Activated T-helper 17 cell treated with anti-CD3 and anti-CD28 coated beads, Interleukin-2, amount 50 U/mL, for 72 hours (primary cell): ENCODE measurements at regions not wholly inside any gene's neighbourhood (a gene's known extent, or its start where the extent isn't known, plus 50 kb on each side); places are given as distances from the start of the nearest gene placed in this dataset.
"Not testable (repeated sequence)": the region's sequence is repeated elsewhere in the genome, so short reads cannot be mapped to it uniquely, and the experiment has no call there.

Source experiments
- ATAC-seq: fragments of 150-1000 bp; cut with Tn5 transposase; replicated peaks from 2 replicates; pipeline ENCODE4 v1.10.0; 2021; ENCODE audit warnings: mild to moderate bottlenecking, moderate library complexity
- H3K27ac Mint-ChIP-seq: one replicate; pipeline ENCODE4 v1.8.0; 2022; ENCODE audit warnings: mixed read lengths
- H3K27me3 Mint-ChIP-seq: one replicate; pipeline ENCODE4 v1.8.0; 2022; ENCODE audit warnings: mixed read lengths
- H3K36me3 Mint-ChIP-seq: one replicate; pipeline ENCODE4 v1.8.0; 2022; ENCODE audit warnings: low read depth, mild to moderate bottlenecking, mixed read lengths
- H3K4me1 Mint-ChIP-seq: one replicate; pipeline ENCODE4 v1.8.0; 2022; ENCODE audit warnings: mixed read lengths
- H3K4me3 Mint-ChIP-seq: one replicate; pipeline ENCODE4 v1.8.0; 2022; ENCODE audit warnings: mild to moderate bottlenecking, mixed read lengths
- H3K9me3 Mint-ChIP-seq: one replicate; pipeline ENCODE4 v1.8.0; 2022; ENCODE audit warnings: mixed read lengths

DNA sequence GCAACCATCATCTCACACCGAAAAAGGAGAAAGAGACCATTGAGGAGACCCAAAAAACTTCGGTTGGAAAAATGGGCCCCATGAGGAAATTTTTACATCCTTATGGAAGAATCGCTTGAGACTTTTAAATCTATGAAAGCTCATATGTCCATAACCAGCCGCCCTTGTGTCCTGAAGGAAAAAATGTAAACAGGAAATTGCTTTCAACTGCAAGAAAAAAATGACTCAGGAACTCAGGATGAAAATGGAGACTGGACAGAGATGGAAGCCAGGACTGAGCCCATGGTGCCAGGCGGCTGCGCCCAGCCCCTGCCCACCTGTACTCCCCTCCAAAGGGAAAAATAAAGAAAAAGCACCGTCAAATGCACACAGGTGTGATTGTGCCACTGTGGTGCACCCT is 81.5 kb upstream of the SLC66A3 start:
- Mint-ChIP-seq H3K9me3 (no peaks in the 10 kb centered on the region), H3K4me1 (peaks cover 9% of the 10 kb centered on the region), H3K27ac (no peak overlapping the region), H3K27me3 (peaks cover 16% of the 10 kb centered on the region), H3K4me3 (no peak overlapping the region), H3K36me3 (no peaks in the 10 kb centered on the region)
- no peak for ATAC-seq

DNA sequence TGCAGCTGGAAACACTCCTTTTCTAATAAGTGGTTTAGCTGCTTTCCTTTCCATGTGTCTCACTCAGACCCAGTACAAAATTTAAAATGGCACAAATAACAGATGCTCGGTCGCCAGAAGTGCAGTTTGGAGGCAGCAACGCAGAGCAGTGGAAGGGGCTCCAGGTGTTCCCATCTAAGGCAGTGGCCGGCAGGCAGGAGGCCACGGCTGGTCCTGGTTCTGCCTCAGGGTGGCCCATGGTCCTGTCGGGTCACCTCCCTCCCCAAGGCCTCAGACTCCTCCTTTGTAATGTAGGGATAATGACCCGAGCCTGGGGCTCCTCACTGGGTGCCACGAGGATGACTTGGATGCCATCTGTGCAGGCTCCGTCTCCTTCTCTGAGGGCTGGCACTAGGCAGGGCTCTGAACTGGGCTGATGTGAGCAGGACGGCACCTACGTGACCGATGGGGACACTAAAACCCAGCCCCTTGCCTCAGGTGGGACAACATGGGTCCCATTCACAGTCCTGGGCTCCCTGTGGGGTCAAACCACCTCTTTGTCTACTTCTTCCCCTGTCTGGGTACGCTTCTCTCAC is 80.9 kb upstream of the SLC66A3 start:
- H3K27ac Mint-ChIP-seq, result no peak overlapping the region
- H3K4me1 Mint-ChIP-seq, result peaks cover 9% of the 10 kb centered on the region
- H3K36me3 Mint-ChIP-seq, result no peaks in the 10 kb centered on the region
- H3K9me3 Mint-ChIP-seq, result no peaks in the 10 kb centered on the region
- H3K27me3 Mint-ChIP-seq, result peaks cover 16% of the 10 kb centered on the region
- H3K4me3 Mint-ChIP-seq, result no peak overlapping the region
- no peak for ATAC-seq

DNA sequence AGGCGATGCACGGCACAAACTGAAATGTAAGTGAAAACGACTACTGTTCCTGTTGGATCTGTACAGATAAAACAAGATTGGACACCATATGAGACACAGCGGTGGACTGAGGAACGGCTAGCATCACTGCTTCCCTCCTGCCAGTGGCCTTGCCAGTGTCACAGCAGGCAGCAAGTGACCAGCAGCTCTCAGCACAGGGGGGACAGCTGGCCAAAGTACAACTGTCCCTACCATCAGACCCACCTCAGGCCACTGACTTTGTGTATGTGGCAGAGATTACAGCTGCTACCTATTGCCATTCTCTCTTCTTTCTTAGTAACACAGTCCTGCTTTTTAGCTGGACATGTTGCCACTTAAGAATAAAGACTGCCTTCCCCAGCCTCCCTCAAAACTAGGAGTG is 80.0 kb upstream of the SLC66A3 start:
- H3K4me3 Mint-ChIP-seq, result no peak overlapping the region
- H3K36me3 Mint-ChIP-seq, result no peaks in the 10 kb centered on the region
- H3K27me3 Mint-ChIP-seq, result peaks cover 13% of the 10 kb centered on the region
- peaks cover 9% of the 10 kb centered on the region for H3K4me1 Mint-ChIP-seq
- no peak overlapping the region for H3K27ac Mint-ChIP-seq
- no peak for ATAC-seq
- no peaks in the 10 kb centered on the region for H3K9me3 Mint-ChIP-seq

DNA sequence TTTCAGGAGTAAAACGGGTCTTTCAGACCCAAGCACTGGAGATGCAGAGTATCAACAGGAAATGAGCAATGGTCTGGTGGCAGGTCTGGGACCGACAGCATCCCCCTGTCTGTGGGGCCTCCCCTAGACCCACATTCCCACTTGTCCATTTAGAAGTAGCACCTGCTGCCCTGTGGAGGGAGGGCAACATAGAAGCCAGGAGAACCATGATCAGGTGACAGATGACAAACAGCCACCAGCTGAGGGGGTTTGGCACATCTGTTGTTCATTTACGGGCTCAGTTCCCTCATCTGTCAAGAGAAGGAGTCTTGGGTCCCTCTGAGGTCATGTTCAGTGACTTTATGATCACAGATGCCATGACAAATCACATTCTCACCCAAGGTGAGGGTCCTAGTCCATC is 77.9 kb upstream of the SLC66A3 start:
- Mint-ChIP-seq H3K36me3 (no peaks in the 10 kb centered on the region), H3K4me1 (no peaks in the 10 kb centered on the region), H3K27me3 (peaks cover 9% of the 10 kb centered on the region), H3K9me3 (no peaks in the 10 kb centered on the region), H3K4me3 (no peak overlapping the region), H3K27ac (no peak overlapping the region)
- no peak for ATAC-seq

DNA sequence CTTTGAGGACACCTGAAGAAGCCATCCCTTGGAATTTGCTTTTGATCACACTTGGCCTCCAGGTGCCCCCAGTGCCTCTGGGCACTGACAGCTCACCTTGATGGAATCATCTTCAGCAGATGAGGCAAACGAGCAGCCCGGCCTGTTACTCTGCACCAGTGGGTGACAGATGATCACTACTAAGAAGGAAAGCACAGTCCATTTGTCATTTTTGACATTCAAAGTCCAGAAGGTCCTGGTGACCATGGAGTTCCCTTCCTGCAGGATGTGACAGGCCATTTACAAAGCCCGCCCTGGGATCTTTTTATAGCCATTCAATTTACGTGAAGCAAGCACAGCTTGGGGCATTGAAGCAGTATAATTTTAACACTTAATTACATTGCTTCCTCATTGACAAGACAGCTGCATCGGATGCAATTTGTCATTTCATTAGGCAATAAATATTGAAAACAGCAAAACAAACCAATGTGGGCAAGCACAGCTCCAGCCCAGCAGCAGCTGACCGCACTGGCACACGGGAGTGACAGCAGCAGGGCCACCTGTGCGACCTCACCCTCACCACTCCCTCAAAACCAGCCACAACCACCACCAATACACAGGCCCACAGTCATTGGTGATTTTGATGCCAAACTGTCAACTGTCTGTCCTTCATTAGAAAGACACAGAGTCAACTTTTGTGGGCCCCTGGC is 76.0 kb upstream of the SLC66A3 start:
- H3K27ac Mint-ChIP-seq, result no peak overlapping the region
- no peak for ATAC-seq

DNA sequence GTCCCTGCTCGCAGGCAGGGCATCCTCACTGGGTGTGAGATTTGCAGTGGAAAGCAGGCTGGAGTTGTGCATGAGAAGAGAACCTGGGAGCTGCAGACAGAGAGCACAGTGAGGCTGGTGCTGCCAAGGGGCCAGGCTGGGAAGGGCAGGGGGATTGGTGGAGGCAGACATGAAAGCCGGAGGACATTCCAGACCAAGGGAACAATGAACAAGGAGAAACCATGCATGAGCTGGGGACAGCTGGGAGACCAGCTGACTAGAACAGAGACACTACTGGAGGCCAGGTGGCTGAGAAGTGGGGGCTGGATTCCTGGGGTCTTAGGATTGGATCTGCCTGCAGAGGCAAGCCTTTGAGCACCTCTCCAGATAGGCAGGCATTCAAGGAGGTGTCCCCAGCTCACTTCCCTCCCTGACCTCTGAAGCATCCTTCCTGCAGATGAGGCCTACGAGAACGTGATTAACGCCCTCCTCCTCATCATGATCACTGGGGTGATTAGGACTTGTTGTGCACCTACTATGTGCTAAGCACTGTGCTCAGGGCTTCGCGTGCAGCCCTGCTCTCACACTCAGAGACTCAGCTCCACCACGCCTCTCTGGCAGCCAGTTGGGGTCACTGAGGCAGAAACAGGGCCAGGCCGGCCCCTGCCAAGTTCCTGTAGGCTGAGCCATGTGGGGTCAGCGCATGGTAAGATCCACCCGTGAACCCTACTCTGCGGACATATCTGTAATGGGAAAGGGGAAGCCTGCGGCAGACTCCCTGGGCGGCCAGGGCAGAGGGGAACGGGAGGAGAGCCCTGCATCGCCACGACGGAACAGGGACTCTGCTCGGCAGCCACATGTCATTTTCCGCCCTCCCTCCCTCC is 74.8 kb upstream of the SLC66A3 start:
- no peaks in the 10 kb centered on the region for H3K4me1 Mint-ChIP-seq
- no peak for ATAC-seq
- peaks cover 6% of the 10 kb centered on the region for H3K27me3 Mint-ChIP-seq

More for the DNA sequence above, 76.0 kb upstream of the SLC66A3 start:
- H3K36me3 Mint-ChIP-seq, result no peaks in the 10 kb centered on the region
- no peaks in the 10 kb centered on the region for H3K4me1 Mint-ChIP-seq
- no peak overlapping the region for H3K4me3 Mint-ChIP-seq
- H3K27me3 Mint-ChIP-seq, result peaks cover 4% of the 10 kb centered on the region
- H3K9me3 Mint-ChIP-seq, result no peaks in the 10 kb centered on the region

DNA sequence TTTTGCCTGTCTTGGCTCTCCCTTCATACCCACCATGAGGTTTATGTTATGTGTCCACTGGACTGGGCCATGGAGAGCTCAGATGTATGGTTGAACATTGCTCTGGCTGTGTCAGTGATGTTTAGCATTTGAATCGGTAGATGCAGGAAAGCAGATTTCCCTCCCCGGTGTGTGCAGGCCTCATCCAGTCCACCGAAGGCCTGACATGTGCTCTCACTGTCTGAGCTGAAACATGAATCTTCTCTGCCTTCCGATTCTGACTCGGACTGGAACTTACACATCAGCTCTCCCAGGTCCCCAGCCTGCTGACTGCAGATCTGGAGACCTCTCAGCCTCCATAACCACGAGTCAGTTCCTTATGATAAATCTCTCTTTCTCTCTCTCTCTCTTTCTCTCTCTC is 72.4 kb upstream of the SLC66A3 start:
- no peak overlapping the region for H3K4me3 Mint-ChIP-seq
- peaks cover 6% of the 10 kb centered on the region for H3K27me3 Mint-ChIP-seq
- no peaks in the 10 kb centered on the region for H3K4me1 Mint-ChIP-seq
- H3K27ac Mint-ChIP-seq, result no peak overlapping the region
- H3K9me3 Mint-ChIP-seq, result no peaks in the 10 kb centered on the region
- ATAC-seq, result no peak
- no peaks in the 10 kb centered on the region for H3K36me3 Mint-ChIP-seq

More for the DNA sequence above, 74.8 kb upstream of the SLC66A3 start:
- Mint-ChIP-seq H3K36me3 (no peaks in the 10 kb centered on the region), H3K4me3 (no peak overlapping the region), H3K27ac (no peak overlapping the region), H3K9me3 (no peaks in the 10 kb centered on the region)

DNA sequence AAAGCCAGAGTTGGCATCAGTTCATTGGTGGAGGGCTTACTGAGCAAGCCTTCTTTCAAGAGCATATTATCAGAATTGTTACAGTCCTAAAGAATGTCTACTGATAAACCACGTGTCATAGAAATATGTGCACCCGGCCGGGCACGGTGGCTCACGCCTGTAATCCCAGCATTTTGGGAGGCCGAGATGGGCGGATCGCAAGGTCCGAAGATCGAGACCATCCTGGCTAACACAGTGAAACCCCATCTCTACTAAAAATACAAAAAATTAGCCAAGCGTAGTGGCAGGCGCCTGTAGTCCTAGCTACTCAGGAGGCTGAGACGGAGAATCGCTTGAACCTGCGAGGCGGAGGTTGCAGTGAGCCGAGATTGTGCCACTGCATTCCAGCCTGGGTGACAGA is 66.4 kb upstream of the SLC66A3 start:
- not testable (repeated sequence) for H3K9me3 Mint-ChIP-seq, H3K36me3 Mint-ChIP-seq, H3K27me3 Mint-ChIP-seq, H3K4me3 Mint-ChIP-seq, H3K27ac Mint-ChIP-seq, ATAC-seq, H3K4me1 Mint-ChIP-seq

DNA sequence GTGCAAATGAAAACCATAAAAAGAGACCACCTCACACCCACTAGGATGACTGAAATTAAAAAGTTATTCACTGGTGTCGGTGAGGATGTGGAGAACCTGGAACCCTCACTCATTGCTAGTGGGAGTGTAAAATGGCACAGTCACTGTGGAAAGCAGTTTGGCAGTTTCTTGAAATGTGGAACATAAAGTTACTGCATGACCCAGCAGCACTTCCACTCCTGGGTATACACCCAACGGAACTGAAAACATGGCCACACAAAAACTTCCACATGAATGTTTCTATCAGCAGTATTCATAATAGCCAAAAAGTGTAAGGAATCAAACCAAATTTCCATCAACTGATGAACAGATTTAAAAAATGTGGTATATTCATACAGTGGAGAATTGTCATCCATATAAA is 65.1 kb upstream of the SLC66A3 start:
- Mint-ChIP-seq H3K4me1 (no peaks in the 10 kb centered on the region), H3K4me3 (no peak overlapping the region), H3K36me3 (no peaks in the 10 kb centered on the region), H3K9me3 (no peaks in the 10 kb centered on the region), H3K27me3 (no peaks in the 10 kb centered on the region), H3K27ac (no peak overlapping the region)
- ATAC-seq, result peak; percentile 59

DNA sequence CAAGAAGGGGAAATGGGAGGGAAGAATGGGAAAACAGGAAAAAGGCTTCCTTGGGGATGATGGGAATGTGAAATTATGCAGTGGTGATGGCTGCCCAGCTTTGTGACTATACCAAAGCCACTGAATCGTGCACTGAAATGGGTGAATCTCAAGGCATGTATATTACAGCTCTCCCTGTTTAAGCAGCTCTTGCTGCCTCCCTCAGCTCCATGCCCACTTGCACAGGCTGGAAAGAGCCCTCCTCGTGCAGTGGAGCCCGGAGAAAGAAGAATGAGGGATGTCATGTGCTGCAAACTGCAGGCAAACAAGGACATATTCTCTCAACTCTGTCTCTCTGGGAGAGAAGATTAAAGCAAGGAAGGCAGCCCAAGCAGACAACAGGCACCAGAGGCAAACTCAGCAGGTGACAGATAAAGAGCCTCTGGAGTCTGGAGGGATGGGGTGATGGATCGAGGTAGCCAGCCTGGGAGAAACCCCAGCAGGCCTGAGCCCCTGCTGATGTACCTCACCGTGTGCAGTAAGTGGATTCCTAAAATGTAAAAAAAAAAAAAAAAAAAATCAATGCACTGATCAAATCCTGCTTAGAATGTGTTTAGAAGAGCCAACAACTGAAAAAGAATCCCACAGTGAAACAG is 62.4 kb upstream of the SLC66A3 start:
- H3K9me3 Mint-ChIP-seq, result no peaks in the 10 kb centered on the region
- H3K4me1 Mint-ChIP-seq, result no peaks in the 10 kb centered on the region
- H3K4me3 Mint-ChIP-seq, result no peak overlapping the region
- H3K36me3 Mint-ChIP-seq, result no peaks in the 10 kb centered on the region
- peak; percentile 24 for ATAC-seq
- H3K27ac Mint-ChIP-seq, result no peak overlapping the region
- H3K27me3 Mint-ChIP-seq, result no peaks in the 10 kb centered on the region

DNA sequence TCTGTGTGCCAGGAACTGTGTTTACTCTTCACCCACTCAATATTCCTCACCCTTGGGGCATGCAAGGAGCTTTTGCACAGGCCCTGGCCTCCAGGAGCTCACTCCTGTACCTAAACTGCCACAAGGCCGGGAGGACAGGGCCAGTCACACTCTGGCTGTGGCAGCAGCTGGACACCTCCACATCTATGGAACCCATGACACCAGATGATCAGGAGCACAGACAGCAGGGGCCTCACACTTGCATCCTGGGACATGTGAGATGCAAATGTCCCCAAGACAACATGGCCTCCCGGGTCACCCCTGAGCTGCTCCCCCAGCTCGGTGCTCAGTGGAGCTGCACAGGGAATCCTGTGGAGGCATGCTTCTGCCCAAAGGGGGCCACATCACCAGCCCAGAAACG is 61.8 kb upstream of the SLC66A3 start:
- Mint-ChIP-seq H3K27ac (no peak overlapping the region), H3K9me3 (no peaks in the 10 kb centered on the region), H3K36me3 (no peaks in the 10 kb centered on the region), H3K4me3 (no peak overlapping the region), H3K27me3 (no peaks in the 10 kb centered on the region), H3K4me1 (no peaks in the 10 kb centered on the region)
- no peak for ATAC-seq

DNA sequence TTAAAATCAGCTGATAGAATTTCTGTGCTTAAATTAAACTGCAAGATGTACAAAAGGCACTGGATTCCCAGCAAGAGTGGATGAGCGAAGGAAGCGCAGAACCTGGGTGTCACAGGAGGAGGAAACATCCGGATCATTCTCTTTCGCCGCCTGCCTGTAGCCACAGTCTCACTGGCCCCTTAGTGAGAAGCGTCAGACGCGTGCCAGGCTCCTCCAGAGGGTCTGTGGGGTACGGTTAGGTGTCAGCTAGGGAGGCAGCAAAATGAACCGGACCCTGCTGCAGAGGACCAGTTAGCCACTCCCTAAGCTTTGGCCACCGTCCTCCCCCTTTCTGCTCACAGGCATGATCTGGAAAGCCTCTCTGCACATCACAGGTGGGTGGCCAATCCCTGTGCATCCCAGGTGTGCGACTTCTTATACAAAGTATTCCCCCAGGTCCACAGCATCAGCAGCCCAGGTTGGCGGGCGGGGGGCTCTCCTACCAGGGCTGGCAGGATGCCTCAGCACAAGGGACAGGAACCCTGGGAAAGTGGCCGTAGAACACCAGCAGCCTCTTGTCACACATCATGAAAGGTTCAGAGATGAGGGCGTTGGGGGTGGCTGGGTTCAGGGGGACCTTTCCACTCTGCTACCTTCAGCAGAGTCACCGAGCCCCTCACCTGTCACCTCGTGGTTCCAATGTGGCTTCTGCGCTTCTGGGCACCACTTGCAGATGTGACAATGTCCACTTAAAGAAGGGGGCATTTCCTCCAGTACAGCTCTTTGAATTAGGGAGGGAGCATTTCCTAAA is 61.1 kb upstream of the SLC66A3 start:
- Mint-ChIP-seq H3K27me3 (no peaks in the 10 kb centered on the region), H3K9me3 (no peaks in the 10 kb centered on the region), H3K4me1 (no peaks in the 10 kb centered on the region), H3K36me3 (no peaks in the 10 kb centered on the region), H3K4me3 (no peak overlapping the region), H3K27ac (no peak overlapping the region)
- ATAC-seq, result no peak

DNA sequence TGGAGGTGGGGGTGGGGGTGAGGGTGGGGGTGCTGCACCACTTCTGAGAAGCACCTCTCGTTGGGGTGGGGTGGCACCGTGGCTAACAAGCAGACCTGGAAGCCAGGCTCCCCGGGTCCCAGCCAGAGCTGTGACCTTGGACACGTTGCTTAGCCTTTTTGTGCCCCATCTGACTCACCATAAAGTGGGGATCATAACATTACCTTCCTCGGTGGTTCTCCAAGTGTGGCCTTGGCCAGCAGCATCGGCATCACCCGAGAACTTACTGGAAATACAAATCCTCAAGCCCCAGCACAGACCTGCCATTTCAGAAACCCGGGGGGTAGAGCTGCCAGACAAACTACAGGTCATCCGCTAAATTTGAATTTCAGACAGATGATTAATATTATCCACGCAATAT is 58.7 kb upstream of the SLC66A3 start:
- H3K27me3 Mint-ChIP-seq, result no peaks in the 10 kb centered on the region
- H3K9me3 Mint-ChIP-seq, result no peaks in the 10 kb centered on the region
- H3K36me3 Mint-ChIP-seq, result no peaks in the 10 kb centered on the region
- no peaks in the 10 kb centered on the region for H3K4me1 Mint-ChIP-seq
- no peak for ATAC-seq
- no peak overlapping the region for H3K4me3 Mint-ChIP-seq
- no peak overlapping the region for H3K27ac Mint-ChIP-seq

DNA sequence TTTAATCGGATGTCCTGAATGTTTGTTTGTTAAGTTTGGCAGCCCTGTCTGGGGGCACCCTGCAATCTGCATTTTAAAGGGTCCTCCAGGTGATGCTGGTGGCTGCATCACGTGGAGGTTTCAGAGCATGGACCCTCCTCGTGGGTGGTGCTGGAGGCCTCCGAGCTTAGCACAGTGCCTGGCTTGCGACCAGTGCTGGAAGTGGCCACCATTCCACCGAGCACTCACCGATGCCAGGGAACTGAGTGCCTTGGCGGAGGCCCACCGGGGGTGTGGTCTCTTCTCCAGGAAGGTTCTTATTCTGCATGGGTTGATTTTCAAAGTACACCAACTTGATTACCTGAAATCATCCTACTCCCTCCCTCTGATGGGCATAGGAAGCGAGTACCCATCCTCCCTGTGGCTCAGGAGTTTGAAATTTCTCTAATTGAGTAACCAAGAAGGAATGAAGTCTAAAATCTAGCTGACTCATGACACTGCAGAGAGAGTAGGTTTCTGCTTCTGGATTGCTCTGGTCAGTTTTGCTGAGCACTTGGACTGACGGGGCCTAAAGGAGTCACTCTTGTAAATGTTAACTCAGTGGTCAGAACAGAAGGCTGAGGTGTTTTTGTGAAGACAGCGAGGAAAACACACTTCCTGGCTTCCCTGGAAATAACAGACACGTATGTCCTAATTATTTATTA is 58.1 kb upstream of the SLC66A3 start:
- no peak for ATAC-seq
- Mint-ChIP-seq H3K27me3 (no peaks in the 10 kb centered on the region), H3K36me3 (no peaks in the 10 kb centered on the region), H3K27ac (no peak overlapping the region), H3K4me3 (no peak overlapping the region), H3K4me1 (no peaks in the 10 kb centered on the region), H3K9me3 (no peaks in the 10 kb centered on the region)
